ENCODE measurements at regions not wholly inside any gene's neighbourhood (a gene's known extent, or its start where the extent isn't known, plus 50 kb on each side); places are given as distances from the start of the nearest gene placed in this dataset.

DNA sequence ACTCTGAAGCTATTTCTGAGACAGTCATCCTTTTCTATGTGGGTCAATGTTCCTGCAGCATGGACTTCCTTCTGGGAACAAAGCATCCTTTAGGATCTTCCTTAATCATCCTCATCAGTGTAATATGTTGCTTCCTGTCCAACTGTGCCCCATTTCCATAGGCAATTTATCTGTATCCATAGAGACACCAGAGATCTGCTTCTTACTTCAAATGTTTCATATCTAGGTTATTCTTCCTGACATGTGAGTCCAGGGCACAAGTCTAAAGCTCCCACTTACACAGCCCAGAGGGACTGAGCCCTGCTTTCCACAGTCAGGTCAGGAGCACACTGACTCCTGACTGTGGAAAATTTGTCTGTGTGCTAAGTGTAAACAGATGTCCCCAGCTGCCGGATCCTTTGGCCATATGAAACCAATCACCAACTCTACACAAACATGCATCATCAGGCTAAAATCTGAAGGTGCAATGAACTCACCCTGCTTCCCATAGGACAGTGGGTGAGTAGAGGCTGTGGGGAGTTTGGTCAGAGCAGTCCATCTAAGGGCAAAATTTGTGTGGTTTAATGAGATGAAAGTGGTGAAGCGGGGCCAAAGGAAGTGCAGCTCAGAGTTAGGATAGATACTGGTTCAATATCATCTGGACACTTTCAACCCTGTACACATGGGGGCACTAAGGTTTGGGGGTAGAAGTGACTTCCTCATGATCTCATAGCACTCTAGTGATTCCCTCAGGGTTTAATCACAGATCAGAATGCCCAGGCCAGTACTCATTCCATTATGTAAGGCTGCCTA, 85.2 kb upstream of the TNC start:
- DNase-seq (ENCODE audit: low spot score in 2 of 2) = no peak
- TF ChIP-seq POLR2A (IDR thresholded peaks at IDR 0.05) (no peak), EP300 (IDR thresholded peaks at IDR 0.05) (no peak)
- TF ChIP-seq, protein P1, sequence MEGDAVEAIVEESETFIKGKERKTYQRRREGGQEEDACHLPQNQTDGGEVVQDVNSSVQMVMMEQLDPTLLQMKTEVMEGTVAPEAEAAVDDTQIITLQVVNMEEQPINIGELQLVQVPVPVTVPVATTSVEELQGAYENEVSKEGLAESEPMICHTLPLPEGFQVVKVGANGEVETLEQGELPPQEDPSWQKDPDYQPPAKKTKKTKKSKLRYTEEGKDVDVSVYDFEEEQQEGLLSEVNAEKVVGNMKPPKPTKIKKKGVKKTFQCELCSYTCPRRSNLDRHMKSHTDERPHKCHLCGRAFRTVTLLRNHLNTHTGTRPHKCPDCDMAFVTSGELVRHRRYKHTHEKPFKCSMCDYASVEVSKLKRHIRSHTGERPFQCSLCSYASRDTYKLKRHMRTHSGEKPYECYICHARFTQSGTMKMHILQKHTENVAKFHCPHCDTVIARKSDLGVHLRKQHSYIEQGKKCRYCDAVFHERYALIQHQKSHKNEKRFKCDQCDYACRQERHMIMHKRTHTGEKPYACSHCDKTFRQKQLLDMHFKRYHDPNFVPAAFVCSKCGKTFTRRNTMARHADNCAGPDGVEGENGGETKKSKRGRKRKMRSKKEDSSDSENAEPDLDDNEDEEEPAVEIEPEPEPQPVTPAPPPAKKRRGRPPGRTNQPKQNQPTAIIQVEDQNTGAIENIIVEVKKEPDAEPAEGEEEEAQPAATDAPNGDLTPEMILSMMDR (IDR thresholded peaks at IDR 0.05) = no peak
- H3K27me3 ChIP-seq = no peaks in the 10 kb centered on the region
- no peaks in the 10 kb centered on the region for H3K36me3 ChIP-seq
- 72 to 83% methylated on average over 2 of the region's 2 CpGs for WGBS, 2 donors
- H3K4me3 ChIP-seq = no peak overlapping the region
- H3K4me1 ChIP-seq = peaks cover 0 to 10% (median 0%) of the 10 kb centered on the region in 4 donors
- H3K27ac ChIP-seq = no peak overlapping the region
- H3K9me3 ChIP-seq = no peaks in the 10 kb centered on the region

DNA sequence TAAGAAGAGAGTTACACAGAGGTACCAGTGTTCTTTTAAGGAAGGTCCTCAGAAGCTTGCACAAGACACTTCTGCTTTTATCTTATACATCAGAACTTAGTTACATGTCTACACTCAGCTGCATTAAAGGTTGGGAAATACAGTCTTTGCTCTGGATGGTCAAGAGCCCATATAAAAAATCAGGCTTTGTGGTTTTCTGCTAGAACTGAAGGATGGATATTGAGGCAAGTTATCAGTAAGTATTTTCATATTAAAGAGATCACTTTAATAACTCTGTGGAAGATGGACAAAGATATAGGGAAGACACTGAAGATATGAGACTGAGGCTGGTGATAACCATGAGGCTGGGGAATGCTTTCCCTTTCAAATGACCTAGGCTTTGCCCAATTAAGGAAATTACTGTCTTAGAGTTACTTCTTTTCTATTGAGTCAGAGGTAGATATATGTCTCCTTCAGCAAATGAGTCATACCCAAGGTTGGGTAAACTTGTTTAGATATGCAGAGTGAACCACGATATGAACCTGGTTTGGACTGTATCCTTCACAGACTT, 87.0 kb upstream of the TNC start:
- Histone ChIP-seq H3K4me1 (peaks cover 0 to 10% (median 0%) of the 10 kb centered on the region in 4 donors), H3K4me3 (no peak overlapping the region), H3K27me3 (no peaks in the 10 kb centered on the region), H3K9me3 (no peaks in the 10 kb centered on the region), H3K36me3 (no peaks in the 10 kb centered on the region), H3K27ac (no peak overlapping the region)
- no peak for DNase-seq (ENCODE audit: low spot score in 2 of 2)
- no peak for TF ChIP-seq POLR2A (IDR thresholded peaks at IDR 0.05)
- TF ChIP-seq, protein P1 (IDR thresholded peaks at IDR 0.05) = no peak
- TF ChIP-seq EP300 (IDR thresholded peaks at IDR 0.05) = no peak
- 77 to 89% methylated on average over 1 of the region's 1 CpG for WGBS, 2 donors

DNA sequence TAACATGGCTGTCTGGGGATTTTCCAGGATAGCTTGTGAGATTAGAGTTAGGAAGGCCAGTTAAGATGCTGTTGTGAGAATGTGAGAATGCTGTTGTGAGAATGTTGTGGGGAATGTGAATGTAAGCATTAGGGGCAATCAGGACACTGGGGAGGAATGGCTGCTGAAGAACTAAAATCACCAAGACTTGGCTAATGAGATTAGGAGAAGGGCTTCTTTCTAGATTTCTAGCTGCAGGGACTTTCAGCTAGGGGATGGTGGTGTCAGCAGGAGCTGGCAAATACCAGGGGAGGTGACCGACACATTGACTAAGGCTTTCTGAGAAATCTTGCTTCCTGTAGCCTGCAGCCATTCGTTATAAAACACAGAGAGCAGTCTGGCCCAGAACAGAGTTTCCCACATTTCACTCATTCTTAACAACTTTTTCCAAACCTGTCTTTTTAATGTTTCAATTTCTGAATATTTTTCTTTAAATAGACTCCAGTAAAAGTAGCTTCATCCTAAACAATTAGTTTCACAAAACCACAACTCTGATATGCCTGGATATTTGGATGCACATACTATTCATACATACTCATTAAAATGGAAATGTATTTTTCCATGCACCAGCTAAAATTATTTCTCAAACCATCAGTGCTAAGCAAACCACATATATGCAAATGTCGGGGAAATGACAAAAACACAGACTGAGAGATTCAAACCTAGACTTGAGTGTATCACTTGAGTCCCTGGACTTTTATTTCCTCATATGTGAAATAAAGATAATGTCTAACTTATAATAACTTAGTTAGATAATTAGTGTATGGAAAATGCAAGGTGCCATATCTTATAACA, 89.3 kb upstream of the TNC start:
- H3K9me3 ChIP-seq = no peaks in the 10 kb centered on the region
- 68 to 79% methylated on average over 3 of the region's 3 CpGs for WGBS, 2 donors

DNA sequence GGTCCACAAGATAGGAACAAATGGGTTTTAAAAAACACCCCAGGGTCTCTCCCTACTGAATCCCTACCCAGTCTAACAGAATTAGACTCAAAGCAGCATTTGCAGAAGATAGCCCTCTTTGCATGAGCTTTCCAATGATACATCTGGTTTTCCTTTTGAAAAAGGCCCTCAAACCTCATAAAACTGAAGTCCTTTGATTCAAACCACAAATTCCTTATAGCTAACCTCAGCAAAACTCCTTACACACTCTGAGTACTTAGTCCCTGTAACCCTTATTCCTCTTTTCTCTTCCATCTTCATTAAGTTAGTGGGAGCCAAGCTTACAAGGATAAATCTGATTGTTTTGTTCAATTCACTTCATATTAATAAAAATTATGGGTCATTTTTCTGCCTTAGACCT, 90.5 kb upstream of the TNC start:
- H3K27me3 ChIP-seq = no peaks in the 10 kb centered on the region
- no peaks in the 10 kb centered on the region for H3K9me3 ChIP-seq
- no peak overlapping the region for H3K27ac ChIP-seq
- H3K4me1 ChIP-seq = peaks cover 0 to 22% (median 0%) of the 10 kb centered on the region in 4 donors
- no peak for DNase-seq (ENCODE audit: low spot score in 2 of 2)
- no peak overlapping the region for H3K4me3 ChIP-seq
- TF ChIP-seq POLR2A (IDR thresholded peaks at IDR 0.05) (no peak), EP300 (IDR thresholded peaks at IDR 0.05) (no peak)
- TF ChIP-seq, protein P1 (IDR thresholded peaks at IDR 0.05) = no peak
- no peaks in the 10 kb centered on the region for H3K36me3 ChIP-seq

More for the DNA sequence above, 89.3 kb upstream of the TNC start:
- H3K4me3 ChIP-seq = no peak overlapping the region
- H3K27me3 ChIP-seq = no peaks in the 10 kb centered on the region
- DNase-seq (ENCODE audit: low spot score in 2 of 2) = no peak
- TF ChIP-seq POLR2A (IDR thresholded peaks at IDR 0.05) = no peak
- TF ChIP-seq, protein P1 (IDR thresholded peaks at IDR 0.05) = no peak
- no peak for TF ChIP-seq EP300 (IDR thresholded peaks at IDR 0.05)
- no peak overlapping the region for H3K27ac ChIP-seq
- no peaks in the 10 kb centered on the region for H3K36me3 ChIP-seq
- peaks cover 0 to 17% (median 0%) of the 10 kb centered on the region in 4 donors for H3K4me1 ChIP-seq

All from tibial nerve (tissue), 4 donors.